ENCODE measurements at regions not wholly inside any gene's neighbourhood (a gene's known extent, or its start where the extent isn't known, plus 50 kb on each side); places are given as distances from the start of the nearest gene placed in this dataset.

DNA sequence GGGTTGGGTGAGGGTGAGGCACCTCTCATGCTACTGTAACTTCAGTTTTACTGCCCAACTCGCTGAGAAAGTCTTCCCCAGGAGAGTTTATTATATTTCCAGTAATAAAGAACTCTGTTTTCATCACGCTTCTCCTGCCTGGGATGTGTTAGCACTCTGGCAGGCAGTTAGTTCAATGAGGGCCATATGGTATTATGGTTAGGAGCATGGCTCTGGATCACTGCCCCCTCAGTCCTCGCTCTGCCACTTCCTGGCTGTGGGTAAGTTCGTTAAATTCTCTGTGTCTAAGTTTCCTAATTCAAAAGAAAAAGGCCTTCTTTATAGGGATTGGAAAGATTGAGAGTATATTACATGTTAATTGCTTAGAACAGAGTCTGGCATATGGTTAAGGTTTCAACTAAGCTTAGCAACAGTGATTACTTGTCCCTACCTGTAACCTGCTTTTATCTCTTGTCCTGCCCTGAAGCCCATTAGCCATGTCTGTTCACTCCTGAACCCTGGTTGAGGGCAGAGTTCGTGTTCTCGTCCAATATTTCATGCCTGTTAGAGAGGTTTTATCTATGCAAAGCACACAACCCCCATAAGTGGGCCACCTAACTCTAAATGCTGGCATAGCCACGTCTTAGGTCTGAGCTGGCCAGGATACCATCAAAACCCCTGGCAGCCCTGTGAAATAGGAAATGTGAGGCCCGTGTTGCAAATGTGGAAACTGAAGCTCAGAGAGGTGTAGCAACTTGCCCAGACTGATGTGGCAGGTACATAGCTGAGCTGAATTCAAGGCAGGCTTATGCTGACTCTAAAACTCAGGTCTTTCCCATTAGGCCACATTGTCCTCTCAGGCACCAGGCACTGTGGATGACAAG, 342.5 kb upstream of the JARID2 start:
- TF ChIP-seq, protein P1, sequence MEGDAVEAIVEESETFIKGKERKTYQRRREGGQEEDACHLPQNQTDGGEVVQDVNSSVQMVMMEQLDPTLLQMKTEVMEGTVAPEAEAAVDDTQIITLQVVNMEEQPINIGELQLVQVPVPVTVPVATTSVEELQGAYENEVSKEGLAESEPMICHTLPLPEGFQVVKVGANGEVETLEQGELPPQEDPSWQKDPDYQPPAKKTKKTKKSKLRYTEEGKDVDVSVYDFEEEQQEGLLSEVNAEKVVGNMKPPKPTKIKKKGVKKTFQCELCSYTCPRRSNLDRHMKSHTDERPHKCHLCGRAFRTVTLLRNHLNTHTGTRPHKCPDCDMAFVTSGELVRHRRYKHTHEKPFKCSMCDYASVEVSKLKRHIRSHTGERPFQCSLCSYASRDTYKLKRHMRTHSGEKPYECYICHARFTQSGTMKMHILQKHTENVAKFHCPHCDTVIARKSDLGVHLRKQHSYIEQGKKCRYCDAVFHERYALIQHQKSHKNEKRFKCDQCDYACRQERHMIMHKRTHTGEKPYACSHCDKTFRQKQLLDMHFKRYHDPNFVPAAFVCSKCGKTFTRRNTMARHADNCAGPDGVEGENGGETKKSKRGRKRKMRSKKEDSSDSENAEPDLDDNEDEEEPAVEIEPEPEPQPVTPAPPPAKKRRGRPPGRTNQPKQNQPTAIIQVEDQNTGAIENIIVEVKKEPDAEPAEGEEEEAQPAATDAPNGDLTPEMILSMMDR (IDR thresholded peaks at IDR 0.05), result no peak

DNA sequence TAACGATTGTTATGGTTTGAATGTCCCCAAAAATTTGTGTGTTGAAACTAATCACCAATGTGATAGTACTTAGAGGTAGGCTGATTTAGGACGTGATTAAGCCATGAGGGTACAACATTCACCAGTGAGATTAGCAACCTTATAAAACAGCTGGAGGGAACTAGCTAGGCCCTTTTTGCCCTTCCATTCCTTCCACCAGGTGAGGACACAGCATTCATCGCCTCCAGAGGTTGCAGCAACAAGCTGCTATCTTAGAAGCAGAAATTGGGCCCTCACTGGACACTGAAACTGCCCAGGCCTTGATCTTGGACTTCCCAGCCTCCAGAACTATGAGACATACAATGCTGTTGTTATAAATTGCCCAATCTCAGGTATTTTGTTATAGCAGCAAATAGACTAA, 340.7 kb upstream of the JARID2 start:
- TF ChIP-seq, protein P1 (IDR thresholded peaks at IDR 0.05), result no peak

DNA sequence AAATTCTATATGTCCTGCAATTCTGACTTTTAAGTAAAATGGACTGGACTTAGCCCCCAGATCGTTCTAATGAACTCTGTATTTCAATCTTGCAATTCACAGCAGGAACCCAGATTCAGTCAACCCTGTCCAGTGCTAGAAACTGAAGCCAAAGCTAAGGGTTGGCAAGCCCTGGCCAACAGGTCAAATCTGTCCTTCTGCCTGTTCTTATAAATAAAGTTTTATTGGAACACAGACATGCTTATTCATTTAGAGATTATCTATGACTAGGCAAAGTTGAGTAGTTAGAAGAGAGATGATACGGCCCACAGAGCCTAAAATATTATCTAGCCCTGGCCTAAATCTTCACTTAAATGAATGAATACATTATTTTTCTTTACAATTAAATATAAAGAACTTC, 339.2 kb upstream of the JARID2 start:
- TF ChIP-seq, protein P1 (IDR thresholded peaks at IDR 0.05), result no peak

GRCh38 chr6:14910692-14911547, 334.9 kb upstream of the JARID2 start:
- TF ChIP-seq, protein P1 (IDR thresholded peaks at IDR 0.05), result no peak

GRCh38 chr6:14912226-14912625, 333.6 kb upstream of the JARID2 start:
- TF ChIP-seq, protein P1 (IDR thresholded peaks at IDR 0.05), result no peak

DNA sequence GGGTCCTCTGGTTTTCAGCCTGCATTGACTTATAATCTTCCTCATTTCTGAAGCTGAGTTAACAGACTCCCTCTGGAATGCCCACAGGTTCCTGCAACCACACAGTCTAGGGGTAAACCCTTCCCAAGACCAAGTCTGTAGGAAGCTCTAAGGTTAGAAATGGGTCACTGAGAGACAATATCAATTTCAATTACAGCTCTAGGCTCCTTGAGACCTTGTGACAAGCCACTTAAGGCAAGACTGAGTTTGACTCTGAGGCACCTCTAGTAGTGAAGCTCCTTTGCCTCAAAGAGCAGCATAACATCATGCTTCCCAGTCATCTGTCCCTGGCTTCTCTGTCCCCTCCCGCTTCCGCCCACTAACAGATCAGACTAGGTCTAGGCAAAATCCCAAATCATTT, 333.2 kb upstream of the JARID2 start:
- TF ChIP-seq, protein P1 (IDR thresholded peaks at IDR 0.05), result no peak

DNA sequence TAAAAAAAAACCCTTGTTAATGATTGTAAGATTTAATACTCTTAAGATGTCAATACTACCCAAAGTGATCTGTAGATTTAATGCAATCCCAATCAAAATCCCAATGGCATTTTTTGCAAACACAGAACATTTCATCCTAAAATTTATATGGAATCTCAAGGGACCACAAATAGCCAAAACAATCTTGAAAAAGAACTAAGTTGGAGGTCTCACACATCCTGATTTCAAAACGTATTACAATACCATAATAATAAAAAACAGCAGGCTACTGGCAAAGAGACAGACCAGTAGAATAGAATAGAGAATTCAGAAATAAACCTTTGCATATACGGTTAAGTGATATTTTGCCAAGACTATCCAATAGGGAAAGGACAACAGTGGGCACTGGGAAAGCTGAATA, 331.9 kb upstream of the JARID2 start:
- TF ChIP-seq, protein P1 (IDR thresholded peaks at IDR 0.05), result no peak
